HG03342 (cell line): ENCODE measurements at regions not wholly inside any gene's neighbourhood (a gene's known extent, or its start where the extent isn't known, plus 50 kb on each side); places are given as distances from the start of the nearest gene placed in this dataset.
A peak's percentile ranks its signal among the peaks of the same experiment; 100 is the strongest.
"Not testable (repeated sequence)": the region's sequence is repeated elsewhere in the genome, so short reads cannot be mapped to it uniquely, and the experiment has no call there.

Experiments used
- ATAC-seq: cut with Tn5 transposase; IDR thresholded peaks from one replicate; pipeline ENCODE4 v1.9.1; 2021; ENCODE audit warnings: mild to moderate bottlenecking, moderate library complexity; ENCODE audit not compliant: unreplicated experiment

DNA sequence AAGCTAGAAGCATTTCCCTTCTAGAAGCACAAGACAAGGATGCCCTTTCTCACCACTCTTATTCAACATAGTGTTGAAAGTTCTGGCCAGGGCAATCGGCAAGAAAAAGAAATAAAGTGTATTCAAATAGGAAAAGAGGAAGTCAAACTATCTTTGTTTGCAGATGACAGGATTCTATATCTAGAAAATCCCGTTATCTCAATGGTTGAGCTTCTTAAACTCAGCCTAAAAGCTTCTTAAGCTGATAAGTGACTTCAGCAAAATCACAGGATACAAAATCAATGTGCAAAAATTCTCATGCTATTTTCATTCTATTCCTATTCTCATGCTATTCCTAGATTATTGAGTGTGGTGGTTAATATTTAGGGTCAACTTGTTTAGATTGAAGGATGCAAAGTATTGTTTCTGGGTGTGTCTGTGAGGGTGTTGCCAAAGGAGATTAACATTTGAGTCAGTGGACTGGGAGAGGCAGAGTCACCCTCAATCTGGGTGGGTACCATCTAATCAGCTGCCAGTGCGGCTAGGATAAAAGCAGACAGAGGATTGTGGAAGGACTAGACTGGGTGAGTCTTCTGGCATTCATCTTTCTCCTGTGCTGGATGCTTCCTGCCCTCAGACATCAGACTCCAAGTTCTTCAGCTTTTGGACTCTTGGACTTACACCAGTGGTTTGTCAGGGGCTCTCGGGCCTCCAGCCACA lies 111.9 kb downstream of the LSMEM1 start:
- ATAC-seq: not testable (repeated sequence)

DNA sequence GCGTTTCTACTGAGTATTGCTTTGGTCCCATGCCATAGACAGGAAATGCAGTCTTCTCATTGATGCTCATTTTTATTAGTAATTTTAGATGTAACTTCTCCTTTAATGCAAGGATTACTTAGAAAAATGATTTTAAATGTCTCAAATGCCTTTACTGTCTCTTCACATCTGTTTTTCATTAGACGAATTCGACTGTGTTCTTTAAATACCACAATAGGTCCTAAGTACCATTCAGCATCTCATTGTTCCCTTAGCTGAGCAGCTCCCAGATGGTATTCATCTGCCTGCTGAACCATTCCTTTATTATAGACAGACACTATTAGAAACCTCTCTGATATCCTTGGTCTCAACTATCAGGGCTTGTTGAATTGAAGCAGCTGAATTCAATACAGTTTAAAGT lies 113.6 kb downstream of the LSMEM1 start:
- no peak for ATAC-seq

DNA sequence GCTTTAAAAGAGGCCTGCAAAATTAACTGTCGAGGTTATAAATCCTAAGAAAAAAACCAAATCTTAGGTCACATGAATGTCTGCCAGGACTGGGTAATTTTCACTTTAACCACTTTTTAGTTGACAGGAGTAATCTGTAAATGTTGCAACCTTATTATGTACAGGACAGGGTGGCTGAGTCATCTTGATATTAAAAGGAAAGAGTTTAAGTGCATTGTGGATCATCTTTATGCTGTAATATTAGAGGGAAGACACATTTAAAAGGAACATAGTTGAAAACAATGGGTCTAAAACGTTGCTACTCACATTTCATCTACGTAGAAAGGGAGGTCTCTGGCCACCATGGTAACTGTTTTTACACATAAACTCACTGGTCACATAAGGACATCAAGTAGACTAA lies 115.5 kb downstream of the LSMEM1 start:
- no peak for ATAC-seq

DNA sequence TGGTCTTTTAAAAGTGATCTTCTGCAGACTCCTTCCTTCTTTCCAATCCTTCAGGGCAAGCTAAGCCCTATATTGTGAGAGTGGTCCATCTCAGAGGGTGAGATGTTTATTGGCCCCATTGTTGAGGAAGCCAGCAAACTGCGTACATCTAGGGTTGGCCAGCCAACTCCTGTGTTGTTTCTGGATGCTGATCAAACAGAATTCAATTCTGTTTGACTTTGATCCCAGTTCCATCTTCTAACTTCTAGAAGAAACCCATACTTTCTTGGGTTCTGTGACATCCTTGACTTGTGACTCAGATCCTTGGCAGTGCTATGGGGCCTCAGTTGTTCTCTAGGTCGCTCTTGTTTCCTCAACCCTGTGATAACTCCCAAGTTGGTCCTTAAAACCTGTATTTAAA lies 116.2 kb downstream of the LSMEM1 start:
- ATAC-seq: no peak

DNA sequence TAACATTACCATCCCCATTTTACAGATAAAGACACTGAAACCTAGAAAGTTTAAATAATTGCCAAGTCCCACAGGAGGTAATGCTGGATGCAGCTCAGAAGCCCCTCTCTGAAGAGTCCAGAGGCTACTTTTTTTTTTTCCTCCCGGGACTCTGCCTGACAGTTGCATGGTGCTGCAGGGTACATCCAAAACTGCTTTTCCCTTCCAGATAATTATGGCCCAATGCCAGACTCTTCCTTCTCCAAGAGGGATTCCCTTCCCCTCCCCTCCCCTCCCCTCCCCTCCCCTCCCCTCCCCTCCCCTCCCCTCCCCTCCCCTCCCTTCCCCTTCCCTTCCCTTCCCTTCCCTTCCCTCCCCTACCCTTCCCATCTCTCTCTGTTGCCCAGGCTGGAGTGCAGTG lies 122.9 kb downstream of the LSMEM1 start:
- no peak for ATAC-seq

DNA sequence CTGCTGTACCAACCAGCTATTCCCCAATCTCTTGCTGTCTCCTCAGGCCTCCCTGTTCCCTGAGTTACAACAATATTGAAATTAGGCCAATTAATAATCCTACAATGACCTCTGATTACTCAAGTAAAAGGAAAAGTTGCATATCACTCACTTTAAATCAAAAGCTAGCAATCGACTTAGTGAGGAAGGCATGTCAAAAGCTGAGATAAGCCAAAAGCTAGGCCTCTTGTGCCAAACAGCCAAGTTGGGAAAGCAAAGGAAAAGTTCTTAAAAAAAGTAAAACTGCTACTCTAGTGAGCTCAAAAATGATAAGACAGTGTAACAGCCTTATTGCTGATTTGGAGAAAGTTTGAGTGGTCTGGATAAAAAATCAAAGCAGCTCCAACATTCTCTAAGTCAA lies 129.8 kb downstream of the LSMEM1 start:
- ATAC-seq: no peak

DNA sequence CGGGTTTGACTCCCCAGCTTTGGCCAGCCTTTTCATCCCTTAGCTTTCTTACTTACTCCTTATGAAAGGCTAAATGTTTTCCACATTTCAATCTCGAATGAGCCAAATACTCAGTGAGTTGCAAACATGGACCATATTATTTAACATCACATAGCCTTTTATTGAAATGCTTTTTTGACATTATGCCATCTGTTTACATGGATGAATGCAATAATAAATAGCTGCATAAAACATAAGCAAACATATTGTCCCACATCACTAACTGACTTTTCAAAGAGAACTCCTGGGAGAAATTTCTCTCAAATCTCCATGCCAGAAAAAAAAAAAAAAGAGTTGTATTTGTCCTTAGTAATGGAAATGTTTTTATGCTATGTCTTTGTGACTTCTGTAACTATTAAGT lies 134.9 kb downstream of the LSMEM1 start:
- ATAC-seq: no peak

DNA sequence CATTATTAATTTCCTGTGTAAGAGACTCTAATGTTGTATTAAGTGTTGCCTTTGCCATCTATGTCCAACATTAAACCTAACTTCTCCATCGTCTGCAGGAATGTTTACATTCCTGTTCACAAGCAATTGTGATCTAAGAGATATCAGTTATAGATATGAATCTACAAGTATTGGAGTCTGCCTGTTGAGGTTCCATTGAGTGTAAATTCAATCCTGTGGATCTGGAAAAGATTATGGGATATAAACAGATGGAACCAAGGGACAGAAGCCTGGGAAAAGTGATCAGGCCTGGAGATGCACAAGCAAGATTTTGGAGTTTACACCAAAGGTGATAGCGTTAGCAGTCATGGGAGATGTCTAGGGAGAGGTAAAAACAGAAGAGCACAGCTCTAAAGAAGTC lies 135.5 kb downstream of the LSMEM1 start:
- ATAC-seq: no peak

DNA sequence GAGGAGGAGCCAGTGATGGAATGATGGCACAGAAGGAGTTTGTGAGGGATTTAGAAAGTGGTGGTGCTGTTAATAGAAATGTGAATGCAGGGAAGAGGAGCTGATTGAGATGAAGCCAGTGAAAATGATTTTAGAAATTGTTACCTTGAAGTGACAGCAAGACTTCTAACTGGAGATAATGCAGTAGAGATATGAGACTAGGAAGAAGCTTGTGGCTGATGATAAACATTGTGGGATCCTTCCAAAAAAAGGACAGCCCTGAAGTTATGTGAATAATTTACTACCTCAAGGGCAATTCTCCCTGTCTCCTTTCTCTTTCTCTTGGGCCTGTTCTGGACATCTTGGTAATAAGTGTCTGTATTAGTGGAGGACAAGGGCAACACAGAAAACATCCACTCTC lies 138.6 kb downstream of the LSMEM1 start:
- no peak for ATAC-seq

DNA sequence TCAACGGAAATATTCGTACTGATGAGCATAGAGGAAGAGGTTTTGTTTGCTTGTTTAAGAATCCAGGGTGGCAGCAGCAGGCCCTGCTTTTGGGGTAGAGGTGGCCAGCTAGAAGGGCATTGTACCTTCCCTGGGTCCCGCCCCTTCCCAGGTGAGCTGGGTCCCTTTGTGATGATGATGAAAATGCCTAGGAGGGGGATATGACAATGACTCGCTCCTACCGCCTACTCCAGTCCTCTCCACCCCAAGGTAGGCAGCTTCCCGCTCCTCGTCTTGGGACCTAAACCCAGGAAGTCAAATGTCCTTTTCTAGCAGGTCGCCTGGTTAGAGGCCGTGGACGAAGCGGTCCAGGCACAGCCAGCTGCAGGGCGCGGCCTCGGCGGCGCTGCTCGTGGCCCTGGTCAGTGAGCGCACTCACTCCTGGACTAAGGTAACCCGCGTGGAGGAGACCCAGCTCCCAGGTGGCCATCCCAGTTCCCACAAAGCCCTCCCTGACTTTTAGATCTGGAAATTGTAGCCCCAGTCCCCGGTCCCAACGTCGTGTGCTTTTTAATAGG lies 141.4 kb downstream of the LSMEM1 start:
- no peak for ATAC-seq

DNA sequence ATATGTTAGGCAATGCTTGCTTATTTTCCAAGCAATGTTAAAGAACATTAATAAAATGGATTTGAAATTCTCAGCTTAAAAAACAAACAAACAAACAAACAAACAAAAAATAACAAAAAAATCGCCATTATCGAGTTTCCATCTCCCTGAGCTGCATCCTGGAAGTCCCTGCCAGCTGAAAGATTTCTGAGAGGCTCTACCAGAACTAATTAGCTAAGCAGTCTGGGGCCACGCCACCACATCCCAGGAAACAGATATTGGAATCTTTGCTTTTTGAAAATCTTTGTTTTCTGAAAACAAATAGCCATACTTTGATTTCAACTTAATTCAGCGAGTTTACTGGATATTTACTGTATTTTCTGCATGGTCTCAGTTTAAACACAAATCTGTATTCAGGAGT lies 143.6 kb downstream of the LSMEM1 start:
- ATAC-seq: no peak

DNA sequence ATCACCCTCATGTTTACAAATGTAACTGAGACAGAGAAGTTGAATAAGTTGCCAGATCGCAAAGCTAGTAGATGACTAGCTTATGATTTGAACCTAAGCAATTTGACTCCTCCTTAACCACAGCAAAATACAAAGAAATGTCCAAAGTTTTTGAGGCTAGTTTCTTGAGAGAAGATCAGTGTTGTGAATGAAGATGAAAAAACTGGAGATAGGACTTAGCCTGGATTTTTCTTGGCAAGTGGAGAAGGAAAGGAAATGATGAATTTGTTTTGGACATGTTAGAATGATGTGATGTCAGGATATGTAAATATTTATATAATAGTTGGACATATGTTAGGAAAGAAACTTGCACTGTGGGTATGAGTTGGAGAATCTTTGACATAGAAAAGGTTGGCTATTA lies 149.8 kb downstream of the LSMEM1 start:
- ATAC-seq: no peak

DNA sequence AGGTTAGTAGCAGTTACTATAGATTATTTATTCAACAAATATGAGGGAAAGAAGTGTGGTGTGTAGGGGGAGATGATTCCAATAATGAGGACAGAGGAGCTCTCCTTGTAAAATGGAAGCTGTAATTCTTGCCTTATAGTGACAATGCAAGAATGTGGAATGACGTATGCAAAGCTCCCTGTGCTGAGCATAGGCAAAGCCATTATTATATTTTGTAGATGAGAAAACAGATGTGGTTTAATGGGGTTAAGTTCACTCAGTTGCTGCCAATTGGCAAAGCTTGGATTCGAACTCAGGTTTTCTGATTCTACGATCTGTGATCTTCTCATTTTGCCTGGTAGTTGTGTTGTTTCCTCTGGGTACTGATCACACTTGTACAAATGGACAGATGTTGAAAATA lies 153.3 kb downstream of the LSMEM1 start:
- ATAC-seq: no peak

DNA sequence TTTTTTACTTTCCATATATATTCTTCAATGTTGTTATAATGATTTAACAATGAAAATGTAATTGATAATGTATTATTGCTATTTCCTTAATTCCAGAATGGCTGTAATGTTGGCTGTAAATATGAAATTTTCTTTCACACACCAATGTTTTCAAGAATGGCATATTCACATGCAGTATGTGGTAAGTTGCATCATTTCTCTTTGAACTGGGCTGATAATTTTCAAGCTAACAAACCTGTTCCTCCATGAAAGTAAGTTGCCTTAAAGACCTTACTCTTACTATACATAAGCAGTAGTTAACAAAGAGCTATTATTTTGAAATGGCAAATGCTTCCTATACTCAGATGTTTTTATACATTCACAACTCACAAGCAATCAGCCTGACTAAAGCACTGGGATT lies 154.5 kb downstream of the TMEM168 start:
- ATAC-seq: no peak

DNA sequence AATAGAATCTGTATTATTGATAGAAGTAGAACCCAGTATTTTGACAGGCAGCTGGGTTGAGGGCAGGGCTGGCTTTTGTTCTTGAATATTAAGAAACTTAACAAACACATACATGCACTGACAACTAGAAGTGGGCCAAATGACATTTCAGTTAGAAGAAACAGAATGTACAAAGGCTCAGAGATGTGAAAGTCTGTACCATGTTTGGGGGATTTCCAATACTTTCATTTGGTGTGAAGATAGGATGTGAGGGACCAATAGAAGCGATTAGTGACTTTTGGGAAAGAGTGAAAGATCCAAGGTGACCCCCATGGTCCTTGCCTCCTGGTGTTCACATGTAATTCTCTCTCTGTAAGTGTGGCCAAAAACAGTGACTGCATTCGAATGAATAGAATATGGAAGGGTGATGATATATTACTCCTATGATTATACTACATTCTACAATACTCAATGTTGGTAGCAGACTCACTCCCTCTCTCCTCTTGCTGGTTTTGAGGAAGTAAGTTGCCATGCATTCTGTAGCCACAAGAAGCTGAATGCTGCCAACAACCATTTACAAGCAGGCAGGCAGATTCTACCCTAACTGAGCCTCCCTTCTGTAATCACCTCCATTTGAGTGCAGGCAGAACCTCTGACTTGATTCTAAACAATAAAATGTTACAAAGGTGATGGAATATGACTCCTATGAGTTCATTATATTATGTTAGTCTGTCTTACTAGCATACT lies 151.4 kb downstream of the TMEM168 start:
- peak; percentile 56 for ATAC-seq

DNA sequence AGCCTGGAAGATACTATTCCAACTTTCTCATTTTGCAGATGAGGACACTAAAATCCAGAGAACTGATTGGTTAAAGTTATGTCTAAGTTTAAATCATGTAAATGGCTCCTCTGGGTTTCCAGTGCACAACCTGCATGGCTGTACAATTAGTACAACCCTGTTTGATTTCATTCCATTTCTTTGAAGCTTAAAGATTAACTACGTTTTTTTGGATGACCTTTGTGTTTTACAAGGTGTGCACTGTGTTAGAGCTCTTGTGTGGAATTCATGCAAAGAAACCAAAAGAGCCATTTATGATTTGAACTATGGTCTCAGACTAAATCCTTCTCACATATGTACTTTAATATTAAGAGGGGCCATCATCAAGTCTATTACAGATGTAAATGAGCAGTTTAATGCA lies 149.5 kb downstream of the TMEM168 start:
- no peak for ATAC-seq

DNA sequence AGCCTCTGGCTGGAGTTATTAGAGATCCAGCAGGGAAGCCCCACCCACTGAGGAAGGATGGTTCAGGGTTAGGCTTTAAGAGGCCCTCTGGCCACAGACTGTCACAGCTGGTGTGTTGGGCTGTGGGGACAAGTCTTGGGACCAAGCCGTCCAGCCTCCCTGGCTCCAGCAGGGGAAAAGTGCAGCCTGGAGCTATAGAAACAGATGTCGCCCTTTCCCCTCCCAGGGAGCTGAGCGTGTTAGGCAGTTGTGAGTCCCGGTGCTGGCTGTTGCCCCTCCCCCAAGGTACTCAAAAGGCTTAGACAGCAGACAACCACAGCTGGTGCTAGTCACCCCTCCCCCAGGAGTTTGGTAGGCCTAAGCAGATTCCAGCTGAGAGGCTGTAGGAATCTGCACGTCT lies 143.4 kb downstream of the TMEM168 start:
- ATAC-seq: no peak

DNA sequence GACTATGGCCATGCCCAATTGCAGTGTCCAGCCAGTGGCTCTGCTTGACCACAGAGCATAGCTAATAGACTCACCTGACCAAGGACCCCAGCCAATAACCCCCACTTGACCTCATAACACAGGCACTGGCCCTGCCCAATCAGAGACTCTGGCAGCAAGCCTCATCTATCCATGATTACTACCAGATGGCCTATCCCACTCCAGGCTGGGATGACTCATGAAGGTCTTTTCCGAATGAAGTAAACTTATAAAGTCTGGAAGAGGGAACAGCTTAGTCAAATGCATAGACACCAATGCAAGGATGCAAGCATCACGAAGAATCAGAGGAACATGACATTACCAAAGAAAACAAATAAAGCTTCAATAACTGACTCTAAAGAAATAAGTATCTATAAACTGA lies 141.4 kb downstream of the TMEM168 start:
- no peak for ATAC-seq

DNA sequence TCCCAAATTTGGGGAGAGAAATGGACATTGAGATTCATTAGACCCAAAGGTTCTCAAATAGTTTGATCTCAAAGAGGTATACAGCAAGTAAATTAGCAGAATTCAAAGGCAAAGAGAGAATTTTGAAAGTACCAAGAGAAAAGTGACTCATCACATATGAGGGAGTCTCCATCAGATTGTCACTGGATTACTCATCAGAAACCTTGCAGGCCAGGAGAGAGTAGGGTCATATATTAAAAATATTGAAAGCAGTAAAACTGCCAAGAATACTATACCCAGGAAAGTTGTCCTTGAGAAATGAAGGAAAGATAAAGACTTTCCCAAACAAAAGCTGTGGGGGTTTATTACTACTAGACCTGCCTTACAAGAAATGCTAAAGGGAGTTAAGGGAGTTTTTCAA lies 140.6 kb downstream of the TMEM168 start:
- ATAC-seq: no peak

DNA sequence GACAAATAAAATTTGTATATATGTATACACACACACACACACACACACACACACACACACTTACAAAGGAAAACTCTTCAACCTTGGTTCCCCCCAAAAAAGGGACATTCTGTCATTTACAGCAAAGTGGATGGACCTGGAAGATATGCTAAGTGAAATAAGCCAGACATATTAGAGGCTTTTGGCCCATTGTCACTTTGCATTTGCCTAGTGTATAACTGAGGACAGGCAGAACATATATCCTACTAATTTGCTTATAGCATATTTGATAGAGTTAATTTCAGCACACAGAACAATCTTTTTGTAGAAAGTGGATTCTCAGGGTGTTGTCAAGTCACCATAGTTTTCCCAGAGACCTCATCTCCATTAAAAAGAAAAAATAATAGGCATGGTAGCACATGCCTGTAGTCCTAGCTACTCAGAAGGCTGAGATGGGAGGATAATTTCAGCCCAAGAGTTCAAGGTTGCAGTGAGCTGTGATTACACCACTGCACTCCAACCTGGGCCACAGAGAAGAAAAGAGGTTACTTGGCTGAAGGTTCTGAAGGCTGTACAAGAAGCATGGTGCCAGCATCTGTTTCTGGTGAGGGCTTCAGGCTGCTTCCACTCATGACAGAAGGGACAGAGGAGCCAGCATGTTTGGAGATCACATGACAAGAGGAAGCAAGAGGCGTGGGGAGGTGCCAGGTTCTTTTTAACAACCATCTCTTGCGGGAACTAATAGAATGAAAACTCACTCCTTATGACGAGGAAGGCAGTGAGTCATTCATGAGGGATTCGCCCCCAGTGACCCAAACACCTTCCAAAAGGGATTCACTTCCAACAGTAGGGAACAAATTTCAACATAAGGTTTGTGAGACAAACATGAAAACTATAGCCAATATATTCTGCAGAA lies 135.6 kb downstream of the TMEM168 start:
- ATAC-seq: no peak

DNA sequence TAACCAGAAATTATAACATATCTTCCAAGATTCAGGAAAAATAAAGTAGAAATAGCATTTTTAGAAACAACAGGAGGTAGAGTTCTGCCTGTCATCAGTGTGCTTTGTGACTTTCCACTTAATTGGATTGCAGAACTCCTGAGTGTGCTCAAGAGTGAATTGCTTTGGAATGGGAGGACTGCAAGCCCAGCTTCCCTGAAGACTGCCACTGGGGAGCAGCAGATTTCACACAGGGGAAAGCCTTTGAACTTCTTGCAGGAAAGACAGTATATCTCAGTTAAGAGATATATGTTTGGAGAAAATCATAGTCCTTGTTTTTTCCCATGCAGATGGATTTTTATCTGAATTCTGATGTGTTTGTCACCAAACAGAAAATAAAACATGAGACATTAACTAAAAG lies 124.5 kb downstream of the TMEM168 start:
- ATAC-seq: no peak
